IPS-NIHi7 (cell line): ENCODE measurements at regions not wholly inside any gene's neighbourhood (a gene's known extent, or its start where the extent isn't known, plus 50 kb on each side); places are given as distances from the start of the nearest gene placed in this dataset.

Source experiments
- DNase-seq: peaks from one replicate; pipeline ENCODE4 v3.0.0; 2012; ENCODE audit warnings: mixed read lengths; ENCODE audit errors: extremely low spot score

GRCh38 chr18:70507970-70508369, 219.1 kb downstream of the SOCS6 start:
- no peak for DNase-seq

GRCh38 chr18:70506511-70506910, 217.7 kb downstream of the SOCS6 start:
- DNase-seq: no peak

GRCh38 chr18:70503060-70503459, 214.2 kb downstream of the SOCS6 start:
- no peak for DNase-seq

- no peak for DNase-seq
Measured at GRCh38 chr18:70501358-70501757, 212.5 kb downstream of the SOCS6 start.

- no peak for DNase-seq
Measured at GRCh38 chr18:70500748-70501147, 211.9 kb downstream of the SOCS6 start.

- DNase-seq: no peak
Measured at GRCh38 chr18:70499218-70499691, 210.4 kb downstream of the SOCS6 start.

GRCh38 chr18:70496353-70497294, 207.8 kb downstream of the SOCS6 start:
- DNase-seq: no peak

GRCh38 chr18:70494524-70494923, 205.7 kb downstream of the SOCS6 start:
- DNase-seq: no peak

- no peak for DNase-seq
Measured at GRCh38 chr18:70493461-70493860, 204.6 kb downstream of the SOCS6 start.

GRCh38 chr18:70491734-70492348, 203.0 kb downstream of the SOCS6 start:
- peak; percentile 45 for DNase-seq

- DNase-seq: peak; percentile 43
Measured at GRCh38 chr18:70489986-70490933, 201.4 kb downstream of the SOCS6 start.

- DNase-seq: no peak
Measured at GRCh38 chr18:70489571-70489970, 200.7 kb downstream of the SOCS6 start.

GRCh38 chr18:70469916-70470315, 181.1 kb downstream of the SOCS6 start:
- no peak for DNase-seq

- DNase-seq: no peak
Measured at GRCh38 chr18:70468861-70469547, 180.2 kb downstream of the SOCS6 start.

- DNase-seq: peak; percentile 80
Measured at GRCh38 chr18:70464343-70465114, 175.7 kb downstream of the SOCS6 start.

GRCh38 chr18:70463085-70463484, 174.2 kb downstream of the SOCS6 start:
- no peak for DNase-seq

GRCh38 chr18:70462078-70462439, 173.2 kb downstream of the SOCS6 start:
- no peak for DNase-seq

- no peak for DNase-seq
Measured at GRCh38 chr18:70461323-70462077, 172.7 kb downstream of the SOCS6 start.

- no peak for DNase-seq
Measured at GRCh38 chr18:70459731-70460130, 170.9 kb downstream of the SOCS6 start.

- DNase-seq: no peak
Measured at GRCh38 chr18:70459251-70459650, 170.4 kb downstream of the SOCS6 start.
